ENCODE measurements at regions not wholly inside any gene's neighbourhood (a gene's known extent, or its start where the extent isn't known, plus 50 kb on each side); places are given as distances from the start of the nearest gene placed in this dataset.

GRCh38 chr2:71803398-71803797 is 344.3 kb downstream of the CYP26B1 start:
- TF ChIP-seq CTCF (IDR thresholded peaks at IDR 0.05): no peak
- TF ChIP-seq POLR2A (IDR thresholded peaks at IDR 0.05): no peak
